NB4 (cell line): ENCODE measurements at regions not wholly inside any gene's neighbourhood (a gene's known extent, or its start where the extent isn't known, plus 50 kb on each side); places are given as distances from the start of the nearest gene placed in this dataset.

Experiments used
- DNase-seq: peaks from one replicate; pipeline ENCODE4 v3.0.0; 2010; ENCODE audit warnings: low read depth
- H3K4me3 ChIP-seq: one replicate; pipeline ENCODE4 v1.5.1; 2011; ENCODE audit warnings: mild to moderate bottlenecking, low read depth, low read length, moderate library complexity
- CTCF ChIP-seq: IDR thresholded peaks from one replicate; pipeline ENCODE4 v1.5.1; 2012; ENCODE audit warnings: low read depth, low read length
- MAX ChIP-seq: IDR thresholded peaks from 2 replicates; pipeline ENCODE4 v1.6.1; 2011; ENCODE audit warnings: low read depth, low read length
- MYC ChIP-seq: IDR thresholded peaks from 2 replicates; pipeline ENCODE4 v1.6.1; 2011; ENCODE audit warnings: low read depth, low read length
- POLR2A ChIP-seq: IDR thresholded peaks from 2 replicates; pipeline ENCODE4 v1.6.1; 2011; ENCODE audit warnings: mild to moderate bottlenecking; ENCODE audit not compliant: insufficient read length; ENCODE audit errors: extremely low read depth

- TF ChIP-seq MYC (no peak), CTCF (no peak), MAX (no peak), POLR2A (no peak)
- no peak overlapping the region for H3K4me3 ChIP-seq
- no peak for DNase-seq
Observed at GRCh38 chrX:109873574-109873973, 129.3 kb upstream of the TMEM164 start.

- DNase-seq, result no peak
- TF ChIP-seq MYC (no peak), POLR2A (no peak), MAX (no peak), CTCF (no peak)
- no peak overlapping the region for H3K4me3 ChIP-seq
Observed at GRCh38 chrX:109873983-109874382, 128.9 kb upstream of the TMEM164 start.

GRCh38 chrX:109874548-109874947 is 128.4 kb upstream of the TMEM164 start:
- DNase-seq, result no peak
- no peak overlapping the region for H3K4me3 ChIP-seq
- no peak for TF ChIP-seq POLR2A
- TF ChIP-seq CTCF, result no peak
- TF ChIP-seq MAX, result no peak
- no peak for TF ChIP-seq MYC

GRCh38 chrX:109875831-109876230 is 127.1 kb upstream of the TMEM164 start:
- no peak for DNase-seq
- H3K4me3 ChIP-seq, result no peak overlapping the region
- TF ChIP-seq CTCF, result no peak
- TF ChIP-seq MAX, result no peak
- no peak for TF ChIP-seq MYC
- no peak for TF ChIP-seq POLR2A

GRCh38 chrX:109878236-109878635 is 124.7 kb upstream of the TMEM164 start:
- no peak overlapping the region for H3K4me3 ChIP-seq
- DNase-seq, result peak; percentile 12
- TF ChIP-seq MYC (no peak), POLR2A (no peak), CTCF (no peak)

- TF ChIP-seq CTCF (no peak), MAX (no peak), POLR2A (no peak), MYC (no peak)
- DNase-seq, result no peak
- no peak overlapping the region for H3K4me3 ChIP-seq
Observed at GRCh38 chrX:109879991-109880390, 122.9 kb upstream of the TMEM164 start.
